ENCODE measurements at regions not wholly inside any gene's neighbourhood (a gene's known extent, or its start where the extent isn't known, plus 50 kb on each side); places are given as distances from the start of the nearest gene placed in this dataset.

DNA sequence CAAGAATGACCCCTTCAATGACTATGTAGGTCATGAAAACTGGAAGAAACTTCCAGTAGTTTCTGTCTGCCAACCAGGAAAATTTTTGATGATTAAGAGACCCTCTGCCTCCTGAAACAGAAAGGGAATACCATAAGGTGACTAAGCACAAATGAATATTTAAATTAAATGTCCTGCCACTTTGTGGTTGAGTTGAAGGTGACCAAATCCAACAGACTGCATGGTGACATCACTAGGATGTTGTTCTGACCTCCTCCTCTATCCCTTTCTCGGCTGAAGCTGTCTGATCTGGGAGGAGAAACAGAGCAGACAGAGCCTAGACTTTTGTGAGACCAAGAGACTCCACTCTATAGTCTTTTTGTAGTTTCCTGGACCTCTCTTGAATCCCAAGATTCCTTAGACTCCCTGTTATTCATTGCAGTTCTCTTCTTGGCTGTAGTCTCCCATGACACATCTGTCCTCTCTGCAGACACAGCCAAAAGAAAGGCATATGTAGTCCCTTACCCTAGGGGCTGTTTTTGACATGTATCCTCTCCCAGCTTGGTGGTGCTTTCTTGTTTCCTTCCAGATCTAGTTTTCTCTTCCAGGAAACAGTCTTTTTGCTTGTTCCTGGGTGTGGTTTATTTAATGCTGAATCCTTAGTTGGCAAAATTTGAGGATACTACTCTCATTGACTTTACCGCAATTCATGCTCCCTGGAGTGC is 55.2 kb upstream of the UBE3A start:
- TF ChIP-seq, protein P1, sequence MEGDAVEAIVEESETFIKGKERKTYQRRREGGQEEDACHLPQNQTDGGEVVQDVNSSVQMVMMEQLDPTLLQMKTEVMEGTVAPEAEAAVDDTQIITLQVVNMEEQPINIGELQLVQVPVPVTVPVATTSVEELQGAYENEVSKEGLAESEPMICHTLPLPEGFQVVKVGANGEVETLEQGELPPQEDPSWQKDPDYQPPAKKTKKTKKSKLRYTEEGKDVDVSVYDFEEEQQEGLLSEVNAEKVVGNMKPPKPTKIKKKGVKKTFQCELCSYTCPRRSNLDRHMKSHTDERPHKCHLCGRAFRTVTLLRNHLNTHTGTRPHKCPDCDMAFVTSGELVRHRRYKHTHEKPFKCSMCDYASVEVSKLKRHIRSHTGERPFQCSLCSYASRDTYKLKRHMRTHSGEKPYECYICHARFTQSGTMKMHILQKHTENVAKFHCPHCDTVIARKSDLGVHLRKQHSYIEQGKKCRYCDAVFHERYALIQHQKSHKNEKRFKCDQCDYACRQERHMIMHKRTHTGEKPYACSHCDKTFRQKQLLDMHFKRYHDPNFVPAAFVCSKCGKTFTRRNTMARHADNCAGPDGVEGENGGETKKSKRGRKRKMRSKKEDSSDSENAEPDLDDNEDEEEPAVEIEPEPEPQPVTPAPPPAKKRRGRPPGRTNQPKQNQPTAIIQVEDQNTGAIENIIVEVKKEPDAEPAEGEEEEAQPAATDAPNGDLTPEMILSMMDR (IDR thresholded peaks at IDR 0.05), result no peak
- TF ChIP-seq POLR2A (IDR thresholded peaks at IDR 0.05), result no peak
- no peak for TF ChIP-seq POLR2AphosphoS5 (IDR thresholded peaks at IDR 0.05)

Measured in breast epithelium (tissue), 3 donors.